HG03571 (cell line): ENCODE measurements at regions not wholly inside any gene's neighbourhood (a gene's known extent, or its start where the extent isn't known, plus 50 kb on each side); places are given as distances from the start of the nearest gene placed in this dataset.
"Not testable (repeated sequence)": the region's sequence is repeated elsewhere in the genome, so short reads cannot be mapped to it uniquely, and the experiment has no call there.

ENCODE experiments used
- ATAC-seq: cut with Tn5 transposase; IDR thresholded peaks from one replicate; pipeline ENCODE4 v1.9.1; 2021; ENCODE audit not compliant: unreplicated experiment

- peak; percentile 91 for ATAC-seq
Observed at GRCh38 chr6:101011186-101011585, 130.1 kb upstream of the ASCC3 start.

GRCh38 chr6:101013612-101014195, 132.6 kb upstream of the ASCC3 start:
- no peak for ATAC-seq

- ATAC-seq, result no peak
Observed at GRCh38 chr6:101015541-101015940, 134.4 kb upstream of the ASCC3 start.

- ATAC-seq, result no peak
Observed at GRCh38 chr6:101016163-101016562, 135.0 kb upstream of the ASCC3 start.

- ATAC-seq, result no peak
Observed at GRCh38 chr6:101018157-101018556, 137.0 kb upstream of the ASCC3 start.

GRCh38 chr6:101021504-101021903, 140.4 kb upstream of the ASCC3 start:
- ATAC-seq, result no peak

- ATAC-seq, result no peak
Observed at GRCh38 chr6:101042966-101043365, 161.8 kb upstream of the ASCC3 start.

- no peak for ATAC-seq
Observed at GRCh38 chr6:101058296-101058695, 177.2 kb upstream of the ASCC3 start.

- ATAC-seq, result no peak
Observed at GRCh38 chr6:101066481-101066880, 185.4 kb upstream of the ASCC3 start.

GRCh38 chr6:101069191-101069795, 188.2 kb upstream of the ASCC3 start:
- ATAC-seq, result no peak

GRCh38 chr6:101070044-101070608, 189.0 kb upstream of the ASCC3 start:
- ATAC-seq, result no peak

GRCh38 chr6:101077344-101077743, 196.2 kb upstream of the ASCC3 start:
- no peak for ATAC-seq

GRCh38 chr6:101079696-101080270, 198.7 kb upstream of the ASCC3 start:
- ATAC-seq, result no peak

GRCh38 chr6:101080597-101080996, 199.5 kb upstream of the ASCC3 start:
- ATAC-seq, result no peak

- no peak for ATAC-seq
Observed at GRCh38 chr6:101083533-101084175, 202.5 kb upstream of the ASCC3 start.

GRCh38 chr6:101085327-101085726, 204.2 kb upstream of the ASCC3 start:
- ATAC-seq, result no peak

- no peak for ATAC-seq
Observed at GRCh38 chr6:101086473-101086872, 205.3 kb upstream of the ASCC3 start.

- no peak for ATAC-seq
Observed at GRCh38 chr6:101088594-101088993, 207.5 kb upstream of the ASCC3 start.

GRCh38 chr6:101089640-101090039, 208.5 kb upstream of the ASCC3 start:
- ATAC-seq, result no peak

- no peak for ATAC-seq
Observed at GRCh38 chr6:101090281-101090680, 209.2 kb upstream of the ASCC3 start.

GRCh38 chr6:101098605-101099004, 217.5 kb upstream of the ASCC3 start:
- not testable (repeated sequence) for ATAC-seq

- no peak for ATAC-seq
Observed at GRCh38 chr6:101102702-101103101, 221.6 kb upstream of the ASCC3 start.
